SU-DHL-6 (cell line): ENCODE measurements at regions not wholly inside any gene's neighbourhood (a gene's known extent, or its start where the extent isn't known, plus 50 kb on each side); places are given as distances from the start of the nearest gene placed in this dataset.

Experiments
- H2AFZ ChIP-seq: fragments of 200-600 bp; sonication (generic); 2 replicates; pipeline ENCODE4 v1.6.1; 2014; ENCODE audit warnings: low read depth, mild to moderate bottlenecking, moderate library complexity, mixed read lengths, antibody characterized with exemption, low read length; ENCODE audit not compliant: severe bottlenecking
- H3F3A ChIP-seq: fragments of 200-600 bp; shearing (Covaris generic); 2 replicates; pipeline ENCODE4 v1.6.0; 2016; ENCODE audit warnings: antibody characterized with exemption, mild to moderate bottlenecking; ENCODE audit not compliant: insufficient read depth
- H3K27ac ChIP-seq: fragments of 200-600 bp; sonication (generic); 2 replicates; pipeline ENCODE4 v1.5.1; 2016; ENCODE audit warnings: low read depth, mild to moderate bottlenecking, low read length, moderate library complexity, mixed read lengths
- H3K27me3 ChIP-seq: fragments of 200-600 bp; sonication (generic), shearing (Covaris generic); 2 replicates; pipeline ENCODE4 v1.6.0; 2014; ENCODE audit warnings: mild to moderate bottlenecking, low read length
- H3K36me3 ChIP-seq: fragments of 200-600 bp; sonication (generic); 2 replicates; pipeline ENCODE4 v1.6.1; 2014; ENCODE audit warnings: mild to moderate bottlenecking, low read length, mixed read lengths
- H3K4me2 ChIP-seq: fragments of 300-600, 200-600 bp; shearing (Covaris generic), sonication (generic); 2 replicates; pipeline ENCODE4 v1.6.0; 2014; ENCODE audit warnings: low read length, low read depth, mild to moderate bottlenecking; ENCODE audit not compliant: poor library complexity, severe bottlenecking
- H3K4me3 ChIP-seq: fragments of 200-600 bp; sonication (generic); 2 replicates; pipeline ENCODE4 v1.5.1; 2014; ENCODE audit warnings: antibody characterized with exemption, low read length, mild to moderate bottlenecking, mixed read lengths; ENCODE audit not compliant: insufficient read depth, poor library complexity, severe bottlenecking
- H3K79me2 ChIP-seq: fragments of 200-600 bp; sonication (generic); 2 replicates; pipeline ENCODE4 v1.6.1; 2014; ENCODE audit warnings: mild to moderate bottlenecking, low read length, moderate library complexity; ENCODE audit not compliant: insufficient read depth
- H3K9ac ChIP-seq: fragments of 200-600 bp; sonication (generic); 2 replicates; pipeline ENCODE4 v1.7.0; 2014; ENCODE audit warnings: mild to moderate bottlenecking, low read length
- H3K9me2 ChIP-seq: fragments of 200-600 bp; sonication (generic); replicated peaks from 2 replicates; pipeline ENCODE4 v1.6.1; 2014; ENCODE audit warnings: low read length; ENCODE audit not compliant: insufficient read depth
- H3K9me3 ChIP-seq: fragments of 200-600 bp; sonication (generic); 2 replicates; pipeline ENCODE4 v1.6.1; 2014; ENCODE audit warnings: low read length, mixed read lengths; ENCODE audit not compliant: insufficient read depth
- H4K20me1 ChIP-seq: fragments of 200-600 bp; sonication (generic); 2 replicates; pipeline ENCODE4 v1.6.1; 2014; ENCODE audit warnings: low read depth, mild to moderate bottlenecking, antibody characterized with exemption, low read length, moderate library complexity, mixed read lengths
- CTCF ChIP-seq: fragments of 200-600 bp; sonication (generic); IDR thresholded peaks from one replicate; pipeline ENCODE4 v1.5.1; 2017; ENCODE audit warnings: antibody characterized with exemption, mild to moderate bottlenecking, low read length, moderate library complexity; ENCODE audit not compliant: insufficient read depth, poor library complexity, severe bottlenecking
- EZH2phosphoT487 ChIP-seq: fragments of 200-600 bp; sonication (generic), shearing (Covaris generic); conservative IDR thresholded peaks from 2 replicates; pipeline ENCODE4 v1.6.1; 2018; ENCODE audit warnings: mild to moderate bottlenecking, antibody characterized with exemption, low read length, moderate library complexity, mixed read lengths

GRCh38 chr2:9793156-9793917, 49.9 kb upstream of the TAF1B start:
- Histone ChIP-seq H3K4me2 (no peak overlapping the region), H3K9ac (no peak overlapping the region)
- TF ChIP-seq CTCF (no peak), EZH2phosphoT487 (no peak)

More at GRCh38 chr2:9793156-9793917, 49.9 kb upstream of the TAF1B start:
- Histone ChIP-seq H3K9me2 (no peaks in the 10 kb centered on the region), H3K27me3 (no peaks in the 10 kb centered on the region), H3K27ac (no peak overlapping the region), H3K79me2 (no peaks in the 10 kb centered on the region), H3K4me3 (no peak overlapping the region), H3F3A (no peaks in the 10 kb centered on the region), H4K20me1 (no peaks in the 10 kb centered on the region), H2AFZ (no peak overlapping the region), H3K9me3 (peaks cover under 1% of the 10 kb centered on the region; the same call in 1 of the 2 replicates), H3K36me3 (no peaks in the 10 kb centered on the region)
